Transverse colon (tissue), 4 donors: ENCODE measurements at regions not wholly inside any gene's neighbourhood (a gene's known extent, or its start where the extent isn't known, plus 50 kb on each side); places are given as distances from the start of the nearest gene placed in this dataset.

Source experiments
- EP300 ChIP-seq: sonication (generic); formaldehyde crosslinking; IDR thresholded peaks from one replicate; pipeline ENCODE4 v1.6.1; 2017; ENCODE audit warnings: antibody characterized with exemption, low read depth
- POLR2A ChIP-seq: fragments of 450-650 bp; IDR thresholded peaks from one replicate; pipeline ENCODE4 v1.6.1; 2016; ENCODE audit warnings: antibody characterized with exemption, mild to moderate bottlenecking, moderate library complexity
- POLR2AphosphoS5 ChIP-seq, 3 donors: sonication (generic); formaldehyde crosslinking; IDR thresholded peaks; one replicate each; pipeline ENCODE4 v1.6.1; 2016; ENCODE audit warnings: antibody characterized with exemption in 3 of 3
- TF ChIP-seq, protein P1 (sequence below), 5 experiments: fragments of 200-600 bp in 3 of 5; fragments of 450-650 bp in 2 of 5; sonication (generic) in 3 of 5; IDR thresholded peaks; 1 replicate in 2 of 5; 2 replicates in 3 of 5; pipeline ENCODE4 v1.5.1; 2016 to 2017; ENCODE audit warnings: antibody characterized with exemption in 5 of 5, inconsistent platforms in 3 of 5, mild to moderate bottlenecking in 2 of 5, moderate library complexity in 1 of 5

- TF ChIP-seq, protein P1, sequence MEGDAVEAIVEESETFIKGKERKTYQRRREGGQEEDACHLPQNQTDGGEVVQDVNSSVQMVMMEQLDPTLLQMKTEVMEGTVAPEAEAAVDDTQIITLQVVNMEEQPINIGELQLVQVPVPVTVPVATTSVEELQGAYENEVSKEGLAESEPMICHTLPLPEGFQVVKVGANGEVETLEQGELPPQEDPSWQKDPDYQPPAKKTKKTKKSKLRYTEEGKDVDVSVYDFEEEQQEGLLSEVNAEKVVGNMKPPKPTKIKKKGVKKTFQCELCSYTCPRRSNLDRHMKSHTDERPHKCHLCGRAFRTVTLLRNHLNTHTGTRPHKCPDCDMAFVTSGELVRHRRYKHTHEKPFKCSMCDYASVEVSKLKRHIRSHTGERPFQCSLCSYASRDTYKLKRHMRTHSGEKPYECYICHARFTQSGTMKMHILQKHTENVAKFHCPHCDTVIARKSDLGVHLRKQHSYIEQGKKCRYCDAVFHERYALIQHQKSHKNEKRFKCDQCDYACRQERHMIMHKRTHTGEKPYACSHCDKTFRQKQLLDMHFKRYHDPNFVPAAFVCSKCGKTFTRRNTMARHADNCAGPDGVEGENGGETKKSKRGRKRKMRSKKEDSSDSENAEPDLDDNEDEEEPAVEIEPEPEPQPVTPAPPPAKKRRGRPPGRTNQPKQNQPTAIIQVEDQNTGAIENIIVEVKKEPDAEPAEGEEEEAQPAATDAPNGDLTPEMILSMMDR (IDR thresholded peaks at IDR 0.05): no peak
- no peak for TF ChIP-seq POLR2A
- TF ChIP-seq EP300: no peak
- no peak for TF ChIP-seq POLR2AphosphoS5 (IDR thresholded peaks at IDR 0.05)
These were observed 152.0 kb downstream of the CHRM3 start for GRCh38 chr1:239538239-239538988.
